ENCODE measurements at regions not wholly inside any gene's neighbourhood (a gene's known extent, or its start where the extent isn't known, plus 50 kb on each side); places are given as distances from the start of the nearest gene placed in this dataset.

DNA sequence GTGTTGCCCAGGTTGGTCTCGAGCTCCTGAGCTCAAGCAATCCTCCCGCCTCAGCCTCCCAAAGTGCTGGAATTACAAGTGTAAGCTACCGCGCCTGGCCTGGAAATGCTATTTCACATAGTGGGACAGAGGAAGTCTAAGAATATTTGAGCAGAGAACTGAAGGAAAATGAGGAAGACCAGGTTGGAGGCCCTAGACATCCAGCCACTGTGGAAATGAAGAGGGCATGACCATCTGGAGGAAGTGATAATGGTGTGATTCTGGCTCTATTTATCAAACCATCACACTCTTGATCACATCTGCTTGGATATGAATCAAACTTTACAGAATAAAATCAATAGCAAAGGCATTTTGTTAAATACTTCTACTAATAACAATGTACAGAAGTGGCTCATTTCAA lies 65.9 kb upstream of the ARHGEF3 start:
- TF ChIP-seq, protein P1, sequence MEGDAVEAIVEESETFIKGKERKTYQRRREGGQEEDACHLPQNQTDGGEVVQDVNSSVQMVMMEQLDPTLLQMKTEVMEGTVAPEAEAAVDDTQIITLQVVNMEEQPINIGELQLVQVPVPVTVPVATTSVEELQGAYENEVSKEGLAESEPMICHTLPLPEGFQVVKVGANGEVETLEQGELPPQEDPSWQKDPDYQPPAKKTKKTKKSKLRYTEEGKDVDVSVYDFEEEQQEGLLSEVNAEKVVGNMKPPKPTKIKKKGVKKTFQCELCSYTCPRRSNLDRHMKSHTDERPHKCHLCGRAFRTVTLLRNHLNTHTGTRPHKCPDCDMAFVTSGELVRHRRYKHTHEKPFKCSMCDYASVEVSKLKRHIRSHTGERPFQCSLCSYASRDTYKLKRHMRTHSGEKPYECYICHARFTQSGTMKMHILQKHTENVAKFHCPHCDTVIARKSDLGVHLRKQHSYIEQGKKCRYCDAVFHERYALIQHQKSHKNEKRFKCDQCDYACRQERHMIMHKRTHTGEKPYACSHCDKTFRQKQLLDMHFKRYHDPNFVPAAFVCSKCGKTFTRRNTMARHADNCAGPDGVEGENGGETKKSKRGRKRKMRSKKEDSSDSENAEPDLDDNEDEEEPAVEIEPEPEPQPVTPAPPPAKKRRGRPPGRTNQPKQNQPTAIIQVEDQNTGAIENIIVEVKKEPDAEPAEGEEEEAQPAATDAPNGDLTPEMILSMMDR (IDR thresholded peaks at IDR 0.05), result no peak
- TF ChIP-seq POLR2A (IDR thresholded peaks at IDR 0.05), result no peak
